IPS-18c (cell line): ENCODE measurements at regions not wholly inside any gene's neighbourhood (a gene's known extent, or its start where the extent isn't known, plus 50 kb on each side); places are given as distances from the start of the nearest gene placed in this dataset.

ENCODE experiments used
- H3K4me3 ChIP-seq: 2 replicates; pipeline ENCODE4 v1.7.0; 2013; ENCODE audit warnings: low read depth, mild to moderate bottlenecking, low read length, moderate library complexity; ENCODE audit not compliant: insufficient read depth
- H3K9me3 ChIP-seq: one replicate; pipeline ENCODE4 v1.6.1; 2013; ENCODE audit warnings: mild to moderate bottlenecking, low read length, moderate library complexity; ENCODE audit not compliant: control insufficient read depth, insufficient read depth

DNA sequence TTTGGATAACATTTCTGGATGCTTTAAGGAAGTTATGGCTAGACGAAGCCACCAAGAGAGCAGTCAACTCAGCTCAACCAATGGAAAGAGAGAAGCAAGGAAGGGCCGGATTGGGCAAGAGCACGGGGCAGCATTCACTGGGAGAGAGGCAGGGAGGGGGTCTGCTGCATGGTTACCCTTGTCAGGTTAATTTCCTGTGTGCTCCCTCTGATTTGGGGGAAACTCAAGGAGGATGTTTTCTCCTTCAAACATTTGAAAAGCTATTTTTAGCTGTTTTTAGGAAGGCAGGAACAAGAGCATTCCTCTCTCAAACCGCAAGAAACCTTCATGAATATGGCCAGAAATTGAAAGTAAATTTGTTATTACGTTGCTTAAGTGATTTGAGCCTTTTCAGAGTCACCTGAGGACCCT, 118.5 kb upstream of the ZFHX3 start:
- H3K4me3 ChIP-seq = no peak overlapping the region

GRCh38 chr16:73163238-73163815, 115.4 kb upstream of the ZFHX3 start:
- Histone ChIP-seq H3K4me3 (no peak overlapping the region), H3K9me3 (no peaks in the 10 kb centered on the region)

More for the DNA sequence above, 118.5 kb upstream of the ZFHX3 start:
- no peaks in the 10 kb centered on the region for H3K9me3 ChIP-seq

GRCh38 chr16:73161977-73162376, 114.0 kb upstream of the ZFHX3 start:
- H3K4me3 ChIP-seq = no peak overlapping the region
- no peaks in the 10 kb centered on the region for H3K9me3 ChIP-seq

- H3K9me3 ChIP-seq = no peaks in the 10 kb centered on the region
- H3K4me3 ChIP-seq = no peak overlapping the region
Observed at GRCh38 chr16:73159296-73159695, 111.4 kb upstream of the ZFHX3 start.

DNA sequence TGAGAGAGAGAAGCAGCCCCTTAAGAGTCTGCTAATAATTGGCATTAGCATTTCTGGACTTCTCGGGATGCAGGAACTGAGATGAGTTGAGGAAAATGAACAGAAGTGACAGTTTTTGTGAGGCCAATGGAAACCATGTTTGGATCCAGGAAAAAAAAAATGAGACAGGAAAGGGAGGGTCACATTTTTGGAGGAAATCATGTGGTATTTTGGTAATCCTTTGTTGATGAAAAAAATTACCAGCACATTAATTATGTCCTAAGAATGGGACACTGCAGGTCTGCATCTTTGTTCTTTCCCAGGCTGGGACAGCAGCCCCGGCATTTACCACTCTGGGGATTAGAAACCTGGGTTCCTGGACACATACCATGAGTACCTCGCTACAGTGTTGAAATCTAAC, 109.9 kb upstream of the ZFHX3 start:
- Histone ChIP-seq H3K9me3 (no peaks in the 10 kb centered on the region), H3K4me3 (no peak overlapping the region)

DNA sequence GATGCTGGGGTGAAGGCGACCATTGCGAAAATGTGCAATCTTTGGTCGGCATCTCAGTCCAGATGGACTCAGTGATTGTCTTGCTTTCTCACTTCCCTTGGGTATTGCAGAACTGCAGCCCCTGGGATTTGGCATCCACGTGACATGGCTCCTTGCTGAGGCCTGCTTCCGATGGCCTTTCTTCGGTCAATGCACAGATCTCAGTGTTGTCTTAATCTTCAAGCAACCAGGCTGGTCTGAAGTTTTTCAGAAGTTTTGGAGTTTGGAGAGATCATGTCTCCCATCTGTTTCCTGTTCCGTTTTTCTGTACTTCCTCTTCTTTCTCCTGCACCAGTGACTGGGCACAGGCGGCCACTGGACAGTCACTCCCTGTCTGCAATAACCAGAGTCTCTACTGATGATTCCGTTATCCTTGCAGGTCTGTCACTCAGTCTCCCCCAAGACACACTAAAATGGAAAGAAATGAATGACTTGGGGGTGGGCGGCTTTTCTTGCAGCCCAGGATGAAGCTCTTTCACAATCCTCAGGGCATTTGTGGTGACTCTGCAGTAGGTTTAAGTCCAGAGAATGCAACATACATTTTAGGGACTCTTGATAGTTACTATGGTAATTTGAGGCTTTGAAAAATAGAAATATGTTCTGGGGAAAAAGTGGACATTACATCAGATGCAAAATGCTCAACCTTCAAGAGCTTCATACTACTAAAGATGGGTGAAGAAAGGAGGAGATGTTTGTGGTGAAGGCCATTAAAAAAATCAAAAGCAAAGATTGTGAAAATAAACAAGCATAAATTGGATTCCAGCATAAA, 106.3 kb upstream of the ZFHX3 start:
- H3K4me3 ChIP-seq = no peak overlapping the region
- no peaks in the 10 kb centered on the region for H3K9me3 ChIP-seq

GRCh38 chr16:73152386-73153125, 104.6 kb upstream of the ZFHX3 start:
- Histone ChIP-seq H3K4me3 (no peak overlapping the region), H3K9me3 (no peaks in the 10 kb centered on the region)

- no peak overlapping the region for H3K4me3 ChIP-seq
- no peaks in the 10 kb centered on the region for H3K9me3 ChIP-seq
Observed at GRCh38 chr16:73151941-73152340, 104.0 kb upstream of the ZFHX3 start.

DNA sequence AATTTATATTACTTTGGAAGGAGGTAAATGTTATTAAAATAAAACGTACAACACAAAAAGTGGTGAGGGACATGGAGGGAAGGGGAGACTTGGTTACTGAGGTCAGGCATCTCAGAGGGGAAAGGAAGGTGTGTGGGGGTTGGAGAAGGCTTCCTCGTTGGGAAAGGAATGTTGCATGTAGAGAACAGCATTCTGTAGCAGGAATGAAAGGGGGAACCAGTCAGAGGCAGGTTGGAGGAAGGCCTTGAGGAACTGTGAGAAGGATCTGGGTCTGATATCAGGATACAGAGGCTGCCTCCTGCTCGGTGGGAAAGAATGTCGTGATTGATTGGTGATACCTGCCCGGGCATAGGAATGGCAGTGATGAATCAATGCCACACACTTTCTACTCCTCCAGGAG, 103.3 kb upstream of the ZFHX3 start:
- Histone ChIP-seq H3K4me3 (no peak overlapping the region), H3K9me3 (no peaks in the 10 kb centered on the region)

DNA sequence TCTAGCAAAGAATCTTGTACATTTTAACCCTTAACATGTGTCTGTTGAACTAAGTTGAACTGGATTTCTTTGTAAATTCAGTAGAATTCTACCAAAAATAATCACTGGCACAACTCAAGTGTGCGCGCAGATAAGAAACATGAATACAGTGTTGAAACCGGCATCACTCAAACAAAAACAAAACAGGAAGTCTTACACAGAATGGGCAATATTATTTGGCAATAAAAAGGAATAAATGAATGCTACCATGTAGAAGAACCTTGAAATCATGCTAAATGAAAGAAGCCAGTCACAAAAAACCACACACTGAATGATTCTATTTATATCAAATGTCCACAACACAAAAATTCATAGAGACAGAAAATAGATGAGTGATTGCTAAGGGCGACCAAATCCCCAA, 102.9 kb upstream of the ZFHX3 start:
- Histone ChIP-seq H3K4me3 (no peak overlapping the region), H3K9me3 (no peaks in the 10 kb centered on the region)

DNA sequence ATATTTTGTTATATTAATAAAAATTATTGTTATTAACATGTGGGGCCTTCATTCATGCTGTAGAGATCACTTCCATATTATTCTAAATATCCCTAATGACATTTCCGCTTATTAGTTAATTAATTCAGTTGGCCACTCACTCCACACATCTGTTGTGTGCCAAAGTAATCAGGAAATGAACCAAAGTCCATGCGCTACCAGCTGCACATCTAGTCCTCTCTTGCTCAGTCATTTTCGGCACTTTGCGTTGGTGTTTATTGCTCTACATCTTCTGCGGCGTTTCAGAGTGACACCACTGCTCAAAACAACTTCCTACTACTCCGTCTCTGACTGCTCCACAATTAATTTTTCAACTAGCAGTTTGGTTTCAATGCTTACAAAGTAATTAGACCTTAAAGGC, 101.4 kb upstream of the ZFHX3 start:
- Histone ChIP-seq H3K9me3 (no peaks in the 10 kb centered on the region), H3K4me3 (no peak overlapping the region)

- H3K4me3 ChIP-seq = no peak overlapping the region
- no peaks in the 10 kb centered on the region for H3K9me3 ChIP-seq
Observed at GRCh38 chr16:73147958-73148357, 100.0 kb upstream of the ZFHX3 start.

- H3K4me3 ChIP-seq = no peak overlapping the region
- H3K9me3 ChIP-seq = no peaks in the 10 kb centered on the region
Observed at GRCh38 chr16:73145166-73145880, 97.4 kb upstream of the ZFHX3 start.

GRCh38 chr16:73143576-73144422, 95.9 kb upstream of the ZFHX3 start:
- Histone ChIP-seq H3K9me3 (no peaks in the 10 kb centered on the region), H3K4me3 (no peak overlapping the region)

GRCh38 chr16:73143002-73143401, 95.1 kb upstream of the ZFHX3 start:
- Histone ChIP-seq H3K9me3 (no peaks in the 10 kb centered on the region), H3K4me3 (no peak overlapping the region)

DNA sequence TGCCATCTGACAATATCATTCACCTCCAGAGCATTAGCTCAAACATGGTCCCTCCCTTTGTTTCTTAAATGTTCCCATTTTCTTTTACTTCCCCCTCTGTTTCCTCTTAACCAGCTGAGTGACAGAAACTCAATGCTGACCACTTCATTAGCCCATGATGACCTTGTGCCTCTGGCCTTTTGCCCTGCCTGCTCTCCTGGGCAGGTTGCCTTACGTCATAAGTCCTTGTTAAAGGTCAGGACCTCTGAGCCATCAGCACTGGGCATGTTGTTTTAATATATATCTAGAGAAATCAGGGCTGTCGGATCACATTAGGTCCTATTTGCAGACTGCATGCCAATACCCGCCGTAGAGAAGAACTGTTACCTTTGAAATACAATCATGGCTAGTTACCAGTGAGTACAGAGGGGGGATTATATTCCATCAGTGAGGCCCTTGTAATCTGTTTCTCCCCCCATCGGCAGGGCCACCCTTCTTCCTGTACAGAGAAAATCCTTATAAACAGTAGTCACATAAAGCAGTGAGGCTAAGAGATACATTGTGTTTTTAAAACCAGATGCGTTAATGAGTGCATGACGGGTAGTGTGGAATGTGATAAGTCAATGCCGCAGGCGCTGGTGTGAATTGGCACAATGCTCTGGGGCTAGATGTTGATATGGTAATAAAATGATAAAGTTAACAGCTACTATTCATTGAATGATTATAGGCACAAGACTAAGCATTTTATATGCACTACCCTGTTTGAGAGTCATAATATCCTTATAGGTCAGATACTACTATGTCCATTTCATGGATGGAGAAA, 94.3 kb upstream of the ZFHX3 start:
- no peak overlapping the region for H3K4me3 ChIP-seq
- no peaks in the 10 kb centered on the region for H3K9me3 ChIP-seq
